Neural progenitor cell (in vitro differentiated cells): ENCODE measurements at regions not wholly inside any gene's neighbourhood (a gene's known extent, or its start where the extent isn't known, plus 50 kb on each side); places are given as distances from the start of the nearest gene placed in this dataset.

Source experiments
- DNase-seq: peaks from one replicate; pipeline ENCODE4 v3.0.0-alpha.2; 2016; ENCODE audit warnings: low spot score
- H2AFZ ChIP-seq: fragments of 200-600 bp; sonication (generic); replicated peaks from 2 replicates; pipeline ENCODE4 v1.6.1; 2016; ENCODE audit warnings: antibody characterized with exemption
- H3F3A ChIP-seq: fragments of 200-600 bp; sonication (generic); 2 replicates; pipeline ENCODE4 v1.6.1; 2016; ENCODE audit warnings: antibody characterized with exemption, low read depth
- H3K27ac ChIP-seq: fragments of 200-600 bp; sonication (generic); 2 replicates; pipeline ENCODE4 v1.5.1; 2016; ENCODE audit warnings: mild to moderate bottlenecking
- H3K27me3 ChIP-seq: fragments of 200-600 bp; sonication (generic); 2 replicates; pipeline ENCODE4 v1.6.1; 2016; ENCODE audit warnings: mild to moderate bottlenecking, moderate library complexity
- H3K36me3 ChIP-seq: fragments of 200-600 bp; sonication (generic); 2 replicates; pipeline ENCODE4 v1.5.1; 2016
- H3K4me1 ChIP-seq: fragments of 200-600 bp; sonication (generic); 2 replicates; pipeline ENCODE4 v1.6.1; 2016; ENCODE audit warnings: mixed run types
- H3K4me2 ChIP-seq: fragments of 200-600 bp; sonication (generic); 2 replicates; pipeline ENCODE4 v1.6.1; 2016
- H3K4me3 ChIP-seq: fragments of 200-600 bp; sonication (generic); 2 replicates; pipeline ENCODE4 v1.5.1; 2016
- H3K79me2 ChIP-seq: fragments of 200-600 bp; sonication (generic); 2 replicates; pipeline ENCODE4 v1.6.1; 2016; ENCODE audit warnings: low read depth
- H3K9ac ChIP-seq: fragments of 200-600 bp; sonication (generic); 2 replicates; pipeline ENCODE4 v1.6.1; 2016
- H3K9me3 ChIP-seq: fragments of 200-600 bp; sonication (generic); 2 replicates; pipeline ENCODE4 v1.5.1; 2016; ENCODE audit warnings: low read depth
- H4K20me1 ChIP-seq: fragments of 200-600 bp; sonication (generic); 2 replicates; pipeline ENCODE4 v1.6.1; 2016; ENCODE audit warnings: low read depth
- H3K27ac Mint-ChIP-seq: 3 replicates; pipeline ENCODE4 v1.8.0; 2021; ENCODE audit warnings: mixed read lengths
- H3K27me3 Mint-ChIP-seq: 2 replicates; pipeline ENCODE4 v1.8.0; 2022; ENCODE audit warnings: low read depth, mild to moderate bottlenecking, inconsistent platforms, moderate library complexity, mixed read lengths; ENCODE audit not compliant: insufficient read depth
- H3K36me3 Mint-ChIP-seq: 3 replicates; pipeline ENCODE4 v1.8.0; 2021; ENCODE audit warnings: mixed read lengths
- H3K4me1 Mint-ChIP-seq: 3 replicates; pipeline ENCODE4 v1.8.0; 2021; ENCODE audit warnings: mixed read lengths
- H3K4me3 Mint-ChIP-seq: 3 replicates; pipeline ENCODE4 v1.8.0; 2021; ENCODE audit warnings: mild to moderate bottlenecking, moderate library complexity, mixed read lengths
- H3K9me3 Mint-ChIP-seq: 3 replicates; pipeline ENCODE4 v1.8.0; 2020; ENCODE audit warnings: mixed read lengths
- CTCF ChIP-seq: fragments of 200-600 bp; sonication (generic); IDR thresholded peaks from 2 replicates; pipeline ENCODE4 v1.5.1; 2017; ENCODE audit warnings: antibody characterized with exemption, mild to moderate bottlenecking
- EZH2 ChIP-seq: fragments of 200-600 bp; sonication (generic); IDR thresholded peaks from 2 replicates; pipeline ENCODE4 v1.6.1; 2017; ENCODE audit warnings: antibody characterized with exemption, mild to moderate bottlenecking, moderate library complexity
- EZH2phosphoT487 ChIP-seq: fragments of 200-600 bp; sonication (generic); IDR thresholded peaks from 2 replicates; pipeline ENCODE4 v1.6.1; 2017; ENCODE audit warnings: antibody characterized with exemption

GRCh38 chr2:176956791-176957190 is 255.8 kb upstream of the HNRNPA3 start:
- no peaks in the 10 kb centered on the region for H4K20me1 ChIP-seq
- Mint-ChIP-seq H3K4me1 (peaks cover 21% of the 10 kb centered on the region), H3K27me3 (no peaks in the 10 kb centered on the region), H3K27ac (no peak overlapping the region), H3K9me3 (no peaks in the 10 kb centered on the region), H3K4me3 (no peak overlapping the region), H3K36me3 (no peaks in the 10 kb centered on the region)
- no peak overlapping the region for H2AFZ ChIP-seq
- TF ChIP-seq CTCF (no peak), EZH2 (no peak), EZH2phosphoT487 (no peak)
- H3K4me2 ChIP-seq: no peak overlapping the region
- H3K4me3 ChIP-seq: no peak overlapping the region
- H3F3A ChIP-seq: no peaks in the 10 kb centered on the region
- H3K36me3 ChIP-seq: no peaks in the 10 kb centered on the region
- no peaks in the 10 kb centered on the region for H3K79me2 ChIP-seq
- no peaks in the 10 kb centered on the region for H3K27me3 ChIP-seq
- no peak overlapping the region for H3K9ac ChIP-seq
- H3K9me3 ChIP-seq: no peaks in the 10 kb centered on the region
- DNase-seq: no peak
- H3K27ac ChIP-seq: no peak overlapping the region
- peaks cover 24% of the 10 kb centered on the region for H3K4me1 ChIP-seq

GRCh38 chr2:176959614-176960013 is 253.0 kb upstream of the HNRNPA3 start:
- Histone ChIP-seq H4K20me1 (no peaks in the 10 kb centered on the region), H3F3A (no peaks in the 10 kb centered on the region), H3K27ac (no peak overlapping the region), H3K4me3 (no peak overlapping the region), H3K36me3 (no peaks in the 10 kb centered on the region), H2AFZ (no peak overlapping the region), H3K4me1 (peaks cover 18% of the 10 kb centered on the region), H3K27me3 (no peaks in the 10 kb centered on the region), H3K79me2 (no peaks in the 10 kb centered on the region), H3K4me2 (no peak overlapping the region), H3K9me3 (no peaks in the 10 kb centered on the region), H3K9ac (no peak overlapping the region)
- no peak for DNase-seq
- TF ChIP-seq EZH2: no peak
- H3K9me3 Mint-ChIP-seq: no peaks in the 10 kb centered on the region
- no peak overlapping the region for H3K27ac Mint-ChIP-seq
- no peaks in the 10 kb centered on the region for H3K36me3 Mint-ChIP-seq
- no peak overlapping the region for H3K4me3 Mint-ChIP-seq
- peaks cover 15% of the 10 kb centered on the region for H3K4me1 Mint-ChIP-seq
- H3K27me3 Mint-ChIP-seq: no peaks in the 10 kb centered on the region

GRCh38 chr2:176960061-176960460 is 252.5 kb upstream of the HNRNPA3 start:
- H3K9me3 Mint-ChIP-seq: no peaks in the 10 kb centered on the region
- peaks cover 15% of the 10 kb centered on the region for H3K4me1 Mint-ChIP-seq
- no peak for DNase-seq
- no peak overlapping the region for H3K4me3 ChIP-seq
- no peaks in the 10 kb centered on the region for H3K27me3 Mint-ChIP-seq
- H4K20me1 ChIP-seq: no peaks in the 10 kb centered on the region
- H3F3A ChIP-seq: no peaks in the 10 kb centered on the region
- no peak overlapping the region for H3K9ac ChIP-seq
- H3K79me2 ChIP-seq: no peaks in the 10 kb centered on the region
- H3K9me3 ChIP-seq: no peaks in the 10 kb centered on the region
- H3K27ac Mint-ChIP-seq: no peak overlapping the region
- H3K36me3 ChIP-seq: no peaks in the 10 kb centered on the region
- H3K4me1 ChIP-seq: peaks cover 18% of the 10 kb centered on the region
- no peak overlapping the region for H3K27ac ChIP-seq
- TF ChIP-seq CTCF (no peak), EZH2phosphoT487 (no peak), EZH2 (no peak)
- no peaks in the 10 kb centered on the region for H3K27me3 ChIP-seq
- H3K4me2 ChIP-seq: peak overlapping the region; percentile 40
- H3K36me3 Mint-ChIP-seq: no peaks in the 10 kb centered on the region
- H2AFZ ChIP-seq: peak overlapping the region; percentile 43
- no peak overlapping the region for H3K4me3 Mint-ChIP-seq

- H3K36me3 ChIP-seq: no peaks in the 10 kb centered on the region
- no peak for TF ChIP-seq EZH2phosphoT487
- no peak for TF ChIP-seq EZH2
- no peak for TF ChIP-seq CTCF
- Mint-ChIP-seq H3K36me3 (no peaks in the 10 kb centered on the region), H3K27ac (no peak overlapping the region), H3K4me3 (no peak overlapping the region), H3K9me3 (no peaks in the 10 kb centered on the region), H3K4me1 (peaks cover 15% of the 10 kb centered on the region), H3K27me3 (no peaks in the 10 kb centered on the region)
- H3K4me1 ChIP-seq: peaks cover 18% of the 10 kb centered on the region
- peak overlapping the region; percentile 43 for H2AFZ ChIP-seq
- no peaks in the 10 kb centered on the region for H3F3A ChIP-seq
- DNase-seq: peak; percentile 25
- H3K4me3 ChIP-seq: no peak overlapping the region
- H4K20me1 ChIP-seq: no peaks in the 10 kb centered on the region
- H3K27me3 ChIP-seq: no peaks in the 10 kb centered on the region
- no peaks in the 10 kb centered on the region for H3K9me3 ChIP-seq
- H3K27ac ChIP-seq: no peak overlapping the region
- no peaks in the 10 kb centered on the region for H3K79me2 ChIP-seq
- H3K9ac ChIP-seq: no peak overlapping the region
- peak overlapping the region; percentile 40 for H3K4me2 ChIP-seq
Measured at GRCh38 chr2:176960736-176961520, 251.7 kb upstream of the HNRNPA3 start.
